ENCODE measurements at regions not wholly inside any gene's neighbourhood (a gene's known extent, or its start where the extent isn't known, plus 50 kb on each side); places are given as distances from the start of the nearest gene placed in this dataset.

DNA sequence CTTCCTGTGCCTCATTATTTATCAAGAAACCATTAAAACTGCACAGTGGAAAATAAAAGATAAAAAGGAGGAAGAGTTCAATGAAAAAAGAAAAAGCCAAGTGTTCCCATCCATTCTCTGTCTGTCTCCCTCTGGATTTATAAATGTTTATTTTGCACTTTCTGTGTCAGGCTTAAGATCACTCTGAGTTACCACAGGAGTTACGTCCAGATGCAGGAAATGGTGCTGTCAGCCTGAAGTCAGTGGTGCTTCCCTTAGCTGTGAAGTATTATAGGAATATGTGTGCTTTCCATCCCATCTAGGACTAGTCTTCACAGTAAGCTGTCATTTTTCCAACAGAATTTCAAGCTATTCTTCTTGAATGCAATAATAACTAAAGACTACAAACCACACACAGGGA lies 420.2 kb downstream of the KCTD12 start:
- Histone ChIP-seq H3K4me3 (ENCODE audit: low read depth in 2 of 2, low read length in 2 of 2) (no peak overlapping the region), H3K9me3 (ENCODE audit: control insufficient read depth, insufficient read depth, low read depth, low read length) (no peaks in the 10 kb centered on the region), H3K27ac (ENCODE audit: low read length) (no peak overlapping the region), H3K27me3 (ENCODE audit: control insufficient read depth, insufficient read depth, low read length) (no peaks in the 10 kb centered on the region), H3K36me3 (ENCODE audit: control insufficient read depth, insufficient read depth, low read length) (no peaks in the 10 kb centered on the region), H3K4me1 (ENCODE audit: control insufficient read depth, insufficient read depth, low read length) (no peaks in the 10 kb centered on the region)
- BruUV-seq (replicated peaks), result no TSS peak
- TF ChIP-seq TCF7L2 (IDR thresholded peaks at IDR 0.05; ENCODE audit: low read depth, low read length) (no peak), REST (IDR thresholded peaks at IDR 0.05; ENCODE audit: insufficient read depth in 1 of 2, low read depth in 2 of 2, low read length in 1 of 2) (no peak), POLR2AphosphoS5 (IDR thresholded peaks at IDR 0.05; ENCODE audit: low read depth, low read length) (no peak), SIN3A (IDR thresholded peaks at IDR 0.05; ENCODE audit: borderline replicate concordance, insufficient read depth, low read depth, low read length) (no peak)
- TF ChIP-seq, protein P1, sequence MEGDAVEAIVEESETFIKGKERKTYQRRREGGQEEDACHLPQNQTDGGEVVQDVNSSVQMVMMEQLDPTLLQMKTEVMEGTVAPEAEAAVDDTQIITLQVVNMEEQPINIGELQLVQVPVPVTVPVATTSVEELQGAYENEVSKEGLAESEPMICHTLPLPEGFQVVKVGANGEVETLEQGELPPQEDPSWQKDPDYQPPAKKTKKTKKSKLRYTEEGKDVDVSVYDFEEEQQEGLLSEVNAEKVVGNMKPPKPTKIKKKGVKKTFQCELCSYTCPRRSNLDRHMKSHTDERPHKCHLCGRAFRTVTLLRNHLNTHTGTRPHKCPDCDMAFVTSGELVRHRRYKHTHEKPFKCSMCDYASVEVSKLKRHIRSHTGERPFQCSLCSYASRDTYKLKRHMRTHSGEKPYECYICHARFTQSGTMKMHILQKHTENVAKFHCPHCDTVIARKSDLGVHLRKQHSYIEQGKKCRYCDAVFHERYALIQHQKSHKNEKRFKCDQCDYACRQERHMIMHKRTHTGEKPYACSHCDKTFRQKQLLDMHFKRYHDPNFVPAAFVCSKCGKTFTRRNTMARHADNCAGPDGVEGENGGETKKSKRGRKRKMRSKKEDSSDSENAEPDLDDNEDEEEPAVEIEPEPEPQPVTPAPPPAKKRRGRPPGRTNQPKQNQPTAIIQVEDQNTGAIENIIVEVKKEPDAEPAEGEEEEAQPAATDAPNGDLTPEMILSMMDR (IDR thresholded peaks at IDR 0.05), result no peak
- POLR2A ChIA-PET, result no interaction called here
- intact Hi-C loops (cut with micrococcal nuclease; ENCODE audit: unreplicated experiment) (no loop called here), in situ Hi-C loops (cut with HindIII; ENCODE audit: low pct_unique_long_range_greater_than_20kb, low sequenced_read_pairs) (no loop called here)
- no peak for DNase-seq (ENCODE audit: low read depth, low spot score)
- CTCF ChIA-PET, result no interaction called here
- ATAC-seq, result no peak

- Histone ChIP-seq H3K36me3 (ENCODE audit: control insufficient read depth, insufficient read depth, low read length) (no peaks in the 10 kb centered on the region), H3K9me3 (ENCODE audit: control insufficient read depth, insufficient read depth, low read depth, low read length) (no peaks in the 10 kb centered on the region), H3K4me3 (ENCODE audit: low read depth in 2 of 2, low read length in 2 of 2) (no peak overlapping the region), H3K27me3 (ENCODE audit: control insufficient read depth, insufficient read depth, low read length) (no peaks in the 10 kb centered on the region), H3K4me1 (ENCODE audit: control insufficient read depth, insufficient read depth, low read length) (no peaks in the 10 kb centered on the region), H3K27ac (ENCODE audit: low read length) (no peak overlapping the region)
- BruUV-seq (replicated peaks), result no TSS peak
- intact Hi-C loops (cut with micrococcal nuclease; ENCODE audit: unreplicated experiment), result no loop called here
- no peak for ATAC-seq
- POLR2A ChIA-PET, result no interaction called here
- in situ Hi-C loops (cut with HindIII; ENCODE audit: low pct_unique_long_range_greater_than_20kb, low sequenced_read_pairs), result no loop called here
- CTCF ChIA-PET, result no interaction called here
- no peak for DNase-seq (ENCODE audit: low read depth, low spot score)
- no peak for TF ChIP-seq REST (IDR thresholded peaks at IDR 0.05; ENCODE audit: insufficient read depth in 1 of 2, low read depth in 2 of 2, low read length in 1 of 2)
Measured at GRCh38 chr13:76463314-76463713, 422.9 kb downstream of the KCTD12 start.

All from Panc1 (cell line).